NCI-H446 (cell line): ENCODE measurements at regions not wholly inside any gene's neighbourhood (a gene's known extent, or its start where the extent isn't known, plus 50 kb on each side); places are given as distances from the start of the nearest gene placed in this dataset.

Experiments
- DNase-seq, 2 experiments: peaks; one replicate each; lab custom pipeline; 2025; lab: John Stamatoyannopoulos, UW

- no peak for DNase-seq
These were observed 206.2 kb upstream of the SGK1 start for GRCh38 chr6:134523903-134524650.

DNA sequence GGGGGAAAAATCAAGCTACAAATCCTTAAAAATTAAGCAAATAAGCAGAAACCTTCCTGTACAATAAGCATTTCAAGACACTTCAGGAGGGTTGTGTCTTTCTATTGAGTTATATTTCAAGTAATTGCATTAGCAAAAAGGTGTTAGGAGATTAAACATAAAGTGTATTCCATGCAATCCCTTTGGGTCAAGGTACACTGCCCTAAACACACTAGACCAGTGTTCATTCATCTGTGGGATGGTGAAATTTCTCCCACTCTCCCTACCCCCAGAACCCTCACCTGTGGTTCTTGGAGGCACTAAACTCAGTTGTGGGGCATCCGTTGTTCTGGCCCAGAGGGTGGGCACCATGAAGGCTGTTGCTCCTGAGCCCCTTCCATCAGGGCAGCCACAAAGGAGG, 205.1 kb upstream of the SGK1 start:
- DNase-seq: no peak

- DNase-seq: no peak
These were observed 203.2 kb upstream of the SGK1 start for GRCh38 chr6:134521116-134521501.

GRCh38 chr6:134520181-134521115, 202.5 kb upstream of the SGK1 start:
- DNase-seq: no peak

DNA sequence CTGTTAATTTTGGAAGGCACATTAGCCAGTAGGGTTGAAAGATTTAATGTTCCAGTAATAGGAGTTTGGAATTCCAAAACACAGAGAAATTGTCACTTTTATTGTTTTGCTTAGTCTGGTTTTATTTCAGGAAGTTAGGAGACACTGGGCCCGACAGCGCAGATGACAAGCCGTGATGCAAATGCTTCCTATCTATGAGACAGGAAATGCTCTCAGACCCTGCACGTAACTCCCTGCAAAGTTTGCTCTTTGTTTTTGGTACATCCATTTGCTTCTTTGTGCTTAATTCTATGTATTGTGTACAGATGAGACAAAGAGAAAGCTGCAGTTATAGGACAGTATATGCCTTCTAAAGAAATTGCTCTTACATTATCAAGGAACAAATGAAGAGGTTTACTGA, 201.6 kb upstream of the SGK1 start:
- no peak for DNase-seq

GRCh38 chr6:134517868-134518267, 200.0 kb upstream of the SGK1 start:
- DNase-seq: no peak

DNA sequence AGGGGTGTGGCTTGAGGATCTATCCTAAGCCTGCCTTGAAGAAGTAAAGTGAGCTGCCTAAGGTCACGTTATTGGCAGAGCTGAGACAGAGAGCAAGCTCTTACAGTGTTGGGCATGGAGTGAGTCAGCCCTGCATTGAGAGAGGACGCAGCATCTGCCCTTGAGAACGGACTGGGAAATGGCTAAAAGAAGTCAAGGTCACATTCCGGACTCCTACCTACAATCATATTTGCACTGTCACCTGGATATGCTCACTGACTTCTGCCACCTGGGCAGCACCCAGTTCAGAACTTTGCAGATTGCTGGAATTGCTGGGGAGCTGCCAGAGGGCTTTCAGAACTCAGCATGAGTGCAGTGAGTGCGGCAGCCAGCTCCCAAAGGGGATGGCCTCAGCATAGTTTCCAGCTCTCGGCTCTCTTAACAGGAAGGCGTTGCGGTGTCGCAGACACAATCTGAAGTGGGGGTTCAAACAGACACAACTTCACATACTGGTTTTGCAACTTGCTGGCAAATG, 199.3 kb upstream of the SGK1 start:
- DNase-seq: peak in 1 of 2 experiments; percentile 69

DNA sequence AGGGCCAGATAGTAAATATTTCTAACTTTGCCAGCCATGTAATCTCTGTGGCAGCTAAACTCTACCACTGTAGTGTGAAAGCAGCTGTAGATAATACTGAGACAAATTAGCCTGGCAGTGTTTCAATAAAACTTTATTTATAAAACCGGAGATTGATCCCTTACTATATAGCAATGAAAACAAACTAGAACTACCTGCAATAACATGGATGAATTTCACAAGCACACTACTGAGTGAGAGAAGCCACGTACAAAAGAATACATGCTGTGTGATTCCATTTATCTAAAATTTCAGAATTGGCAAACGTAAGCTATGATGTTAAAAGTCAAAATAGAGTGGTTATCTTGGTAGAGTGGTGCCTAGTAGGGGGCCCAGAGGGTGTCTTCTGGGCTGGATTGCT, 198.7 kb upstream of the SGK1 start:
- peak in 1 of 2 experiments; percentile 19 for DNase-seq

DNA sequence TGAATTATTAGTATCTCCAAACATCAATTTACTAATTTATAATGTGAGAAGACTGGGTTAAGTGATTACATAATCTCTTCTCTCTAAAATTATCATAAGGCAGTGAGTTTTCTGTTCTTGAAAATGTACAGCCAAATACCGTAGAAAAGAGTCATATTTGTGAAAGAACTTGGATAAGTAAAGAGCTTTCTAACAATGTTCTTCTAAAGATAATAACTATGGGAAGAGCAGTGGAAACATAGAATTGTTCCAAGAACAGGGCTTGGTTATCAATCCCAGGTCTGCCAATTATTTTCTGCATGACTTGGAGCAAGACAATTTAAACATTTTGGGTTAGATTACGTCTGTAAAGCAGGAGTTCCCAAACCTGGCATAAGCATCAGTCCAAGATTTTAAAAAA, 198.1 kb upstream of the SGK1 start:
- no peak for DNase-seq

GRCh38 chr6:134512981-134513391, 195.1 kb upstream of the SGK1 start:
- no peak for DNase-seq

DNA sequence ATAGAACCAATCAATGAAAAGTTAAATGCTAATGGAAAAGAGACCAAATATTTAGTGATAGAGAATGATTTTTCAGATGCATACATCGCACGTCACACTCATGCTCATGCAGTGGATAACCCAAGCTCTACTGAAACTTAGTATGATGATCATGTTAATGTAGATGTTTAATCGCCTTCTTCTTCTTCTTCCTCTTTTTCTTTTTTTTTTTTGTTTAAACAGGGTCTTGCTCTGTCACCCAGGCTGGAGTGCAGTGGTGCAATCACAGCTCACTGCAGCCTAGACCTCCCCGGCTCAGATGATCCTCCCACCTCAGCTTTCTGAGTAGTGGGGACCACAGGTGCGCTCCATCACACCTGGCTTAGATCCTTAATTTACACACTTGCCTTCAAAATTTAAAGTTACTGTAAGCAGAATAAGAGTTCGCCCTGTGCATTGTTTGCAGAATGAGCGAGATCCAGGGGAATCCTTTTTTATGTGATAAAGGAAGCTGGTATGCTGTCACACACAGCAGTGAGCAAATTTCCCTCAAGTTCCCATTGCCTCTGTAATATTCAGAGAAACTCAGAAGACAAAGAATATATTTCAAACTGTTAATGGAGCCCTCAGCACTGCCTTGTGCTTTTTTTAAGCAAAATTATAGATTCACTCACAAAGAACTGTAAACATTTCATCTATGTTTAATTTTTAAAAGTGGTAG, 194.2 kb upstream of the SGK1 start:
- no peak for DNase-seq

- no peak for DNase-seq
These were observed 193.0 kb upstream of the SGK1 start for GRCh38 chr6:134510920-134511319.

DNA sequence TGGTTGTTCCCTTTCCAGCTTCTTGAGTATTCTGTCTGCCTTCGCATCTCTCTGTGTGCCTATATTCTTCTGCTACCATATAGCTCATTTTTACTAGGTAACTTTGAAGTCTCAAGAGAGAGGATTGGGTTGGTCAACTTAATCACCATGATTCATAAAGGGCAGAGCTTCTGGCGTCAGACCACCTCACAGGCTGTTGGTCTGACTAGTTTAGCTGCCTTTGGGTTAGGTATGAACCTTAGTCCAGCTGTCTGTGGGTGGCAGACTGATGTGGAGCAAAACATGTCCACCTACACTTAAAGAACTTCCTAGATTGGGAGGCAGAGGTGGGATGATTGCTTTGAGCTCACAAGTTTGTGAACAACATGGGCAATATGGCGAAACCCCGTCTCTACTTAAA, 192.2 kb upstream of the SGK1 start:
- no peak for DNase-seq

GRCh38 chr6:134508862-134509498, 191.1 kb upstream of the SGK1 start:
- no peak for DNase-seq

DNA sequence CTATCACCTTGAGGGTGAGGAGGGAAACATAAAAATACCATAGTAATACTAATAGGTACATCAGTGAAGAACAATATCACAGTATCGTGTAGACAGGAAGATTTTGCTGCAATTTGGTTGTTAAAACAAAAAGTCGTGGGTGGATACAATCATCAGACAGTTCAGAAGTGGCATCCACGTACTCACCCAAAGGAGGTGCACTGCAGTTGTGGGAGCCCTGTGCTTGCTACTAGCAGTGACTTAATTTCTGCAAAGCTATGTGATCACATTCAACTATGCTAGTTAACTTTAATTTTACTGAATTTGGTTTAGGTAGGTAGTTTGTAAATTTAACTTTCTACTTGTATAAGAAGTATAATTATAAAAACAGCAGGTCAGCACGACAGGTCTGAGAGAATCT, 188.2 kb upstream of the SGK1 start:
- DNase-seq: no peak

- DNase-seq: no peak
These were observed 185.8 kb upstream of the SGK1 start for GRCh38 chr6:134503585-134504281.

DNA sequence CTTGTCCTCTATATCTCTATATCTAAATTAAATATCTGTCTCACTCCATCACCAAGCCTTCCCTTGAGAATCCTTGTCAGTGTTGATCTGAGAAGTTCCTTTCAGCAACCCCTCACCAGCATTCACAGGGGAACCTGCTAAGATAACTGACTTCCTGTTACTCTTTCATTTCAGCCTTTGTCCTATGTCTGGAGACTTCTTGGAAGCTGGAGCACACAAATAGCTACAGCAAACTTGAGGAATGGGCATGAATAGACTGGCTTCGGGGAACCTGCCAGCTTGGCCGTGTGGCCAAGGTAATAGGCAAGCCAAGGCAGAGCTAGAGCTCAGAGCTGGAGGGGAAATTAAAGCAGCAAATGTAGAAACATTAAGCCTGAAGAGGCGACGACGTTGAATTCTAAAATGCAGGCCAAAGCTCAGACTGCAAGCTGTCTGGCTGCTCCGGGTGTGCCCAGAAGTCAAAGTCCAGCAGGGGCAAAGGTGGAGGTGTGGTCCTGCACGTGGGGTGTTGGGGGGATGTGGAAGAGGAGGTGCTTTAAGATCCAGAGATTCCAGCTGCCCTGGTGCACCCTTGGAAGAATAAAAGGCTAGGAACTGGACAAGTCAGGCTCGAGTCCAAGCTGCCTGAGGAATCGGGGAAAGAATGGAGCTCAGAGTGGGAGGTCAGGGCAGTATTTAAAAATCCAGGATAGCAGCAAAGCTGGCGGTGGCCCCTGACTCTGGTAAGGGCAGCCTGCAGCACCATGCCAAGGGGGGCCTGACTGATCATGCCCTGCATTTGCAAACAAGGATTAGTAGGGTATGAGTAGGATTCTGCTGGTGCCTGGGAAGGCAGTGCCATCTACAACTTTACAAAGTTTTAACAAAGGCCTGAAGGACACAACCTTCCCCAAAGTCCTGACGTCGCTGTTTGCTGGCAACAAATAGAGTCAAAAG, 185.0 kb upstream of the SGK1 start:
- DNase-seq: peak in 1 of 2 experiments; percentile 53

DNA sequence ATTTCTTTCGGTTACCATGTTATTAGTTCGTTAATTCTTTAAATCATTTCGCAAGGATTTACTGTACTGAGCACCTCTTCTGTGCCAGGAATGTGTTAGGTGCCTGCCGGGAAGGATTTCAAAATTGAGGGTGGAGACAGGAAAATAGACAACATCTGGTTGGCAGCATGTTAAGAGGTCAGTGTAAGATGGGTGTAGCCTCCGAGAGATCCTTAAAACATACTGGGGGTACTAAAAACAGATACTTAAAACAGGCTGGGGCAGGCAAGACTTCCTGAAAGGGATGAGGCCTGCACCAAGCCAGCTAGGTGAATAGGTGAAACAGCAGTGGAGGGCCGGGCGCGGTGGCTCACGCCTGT, 178.0 kb upstream of the SGK1 start:
- DNase-seq: no peak

DNA sequence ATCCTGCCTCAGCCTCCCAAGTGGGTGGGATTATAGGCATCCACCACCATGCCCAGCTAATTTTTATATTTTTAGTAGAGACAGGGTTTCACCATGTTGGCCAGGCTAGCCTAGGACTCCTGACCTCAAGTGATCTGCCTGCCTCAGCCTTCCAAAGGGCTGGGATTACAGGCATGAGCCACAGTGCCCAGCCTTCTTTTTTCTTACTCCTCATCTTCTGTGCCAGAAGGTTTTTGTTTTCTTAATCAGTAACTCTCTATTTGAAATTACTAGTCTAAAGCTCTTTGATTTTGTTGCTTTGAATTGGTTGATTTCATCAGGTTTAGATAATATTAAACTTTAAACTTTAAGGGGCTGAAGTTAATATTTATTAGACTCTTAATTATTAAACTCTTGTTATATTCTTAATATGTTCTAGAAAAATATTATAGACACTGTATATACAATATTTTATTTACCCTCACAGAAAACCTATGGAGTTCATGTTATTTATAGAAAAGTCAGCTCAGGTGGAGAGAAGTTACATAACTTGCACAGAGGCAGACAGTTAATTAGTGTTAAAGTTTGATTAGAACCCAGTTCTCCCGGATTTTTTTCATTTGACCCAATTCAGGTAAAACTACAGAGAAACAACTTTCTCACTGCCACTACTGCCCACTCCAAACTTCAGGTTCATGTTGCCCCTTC, 177.4 kb upstream of the SGK1 start:
- DNase-seq: no peak

- DNase-seq: no peak
These were observed 175.9 kb upstream of the SGK1 start for GRCh38 chr6:134493789-134494188.
